ENCODE measurements at regions not wholly inside any gene's neighbourhood (a gene's known extent, or its start where the extent isn't known, plus 50 kb on each side); places are given as distances from the start of the nearest gene placed in this dataset.

DNA sequence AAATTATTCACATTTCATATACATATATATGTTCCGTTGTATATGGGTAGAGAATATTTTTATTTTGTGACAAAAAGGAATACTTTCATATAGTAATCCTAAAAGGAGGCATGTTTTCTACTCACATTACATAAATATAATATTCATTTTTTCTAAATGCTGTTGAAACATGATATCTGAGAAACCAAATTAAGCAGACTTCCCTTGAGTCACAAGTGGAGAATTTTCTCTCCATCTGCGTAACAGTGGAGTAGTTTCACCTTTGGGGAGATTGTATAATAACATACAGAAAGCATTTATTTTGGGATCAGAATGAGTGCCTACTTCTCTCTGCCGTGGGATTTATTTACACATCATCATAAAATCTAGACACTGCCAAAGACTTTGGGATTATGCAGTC, 849.8 kb downstream of the NSUN3 start:
- TF ChIP-seq CTCF (IDR thresholded peaks at IDR 0.05) = no peak
- Histone ChIP-seq H3K36me3 (no peaks in the 10 kb centered on the region), H3K9me3 (no peaks in the 10 kb centered on the region), H3K27me3 (no peaks in the 10 kb centered on the region), H3K4me1 (no peaks in the 10 kb centered on the region), H3K4me3 (no peak overlapping the region), H3K9ac (ENCODE audit: low read depth in 2 of 2, low read length in 2 of 2) (no peak overlapping the region), H3K27ac (no peak overlapping the region)
- DNase-seq = no peak
- intact Hi-C loops (cut with DNase I) = no loop called here

- intact Hi-C loops (cut with DNase I) = no loop called here
These were observed 864.3 kb downstream of the NSUN3 start for GRCh38 chr3:94927175-94927574.

DNA sequence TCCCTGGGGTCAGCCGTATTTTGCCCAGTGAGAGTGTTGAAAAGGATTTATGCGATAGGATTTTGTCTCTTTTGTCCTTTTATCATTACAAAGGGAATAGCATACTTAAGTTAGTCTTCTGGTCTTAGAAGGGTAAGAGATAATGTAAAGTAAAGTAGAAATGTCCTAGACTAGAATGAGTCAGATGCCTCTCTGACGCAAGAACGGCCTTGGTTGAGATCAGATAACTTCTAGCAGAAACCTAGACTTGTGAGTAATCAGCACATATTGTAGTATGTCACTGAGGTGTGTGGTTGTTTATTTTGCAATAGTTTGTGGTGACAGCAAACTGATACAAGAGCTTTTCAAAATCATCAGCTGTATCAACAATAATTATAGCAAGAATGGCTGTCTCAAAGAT, 866.1 kb downstream of the NSUN3 start:
- no peaks in the 10 kb centered on the region for H3K27me3 ChIP-seq

More at GRCh38 chr3:94927175-94927574, 864.3 kb downstream of the NSUN3 start:
- Histone ChIP-seq H3K4me1 (no peaks in the 10 kb centered on the region), H3K9ac (ENCODE audit: low read depth in 2 of 2, low read length in 2 of 2) (no peak overlapping the region), H3K27ac (no peak overlapping the region), H3K27me3 (no peaks in the 10 kb centered on the region), H3K36me3 (no peaks in the 10 kb centered on the region), H3K9me3 (no peaks in the 10 kb centered on the region), H3K4me3 (no peak overlapping the region)
- no peak for DNase-seq
- no peak for TF ChIP-seq CTCF (IDR thresholded peaks at IDR 0.05)

DNA sequence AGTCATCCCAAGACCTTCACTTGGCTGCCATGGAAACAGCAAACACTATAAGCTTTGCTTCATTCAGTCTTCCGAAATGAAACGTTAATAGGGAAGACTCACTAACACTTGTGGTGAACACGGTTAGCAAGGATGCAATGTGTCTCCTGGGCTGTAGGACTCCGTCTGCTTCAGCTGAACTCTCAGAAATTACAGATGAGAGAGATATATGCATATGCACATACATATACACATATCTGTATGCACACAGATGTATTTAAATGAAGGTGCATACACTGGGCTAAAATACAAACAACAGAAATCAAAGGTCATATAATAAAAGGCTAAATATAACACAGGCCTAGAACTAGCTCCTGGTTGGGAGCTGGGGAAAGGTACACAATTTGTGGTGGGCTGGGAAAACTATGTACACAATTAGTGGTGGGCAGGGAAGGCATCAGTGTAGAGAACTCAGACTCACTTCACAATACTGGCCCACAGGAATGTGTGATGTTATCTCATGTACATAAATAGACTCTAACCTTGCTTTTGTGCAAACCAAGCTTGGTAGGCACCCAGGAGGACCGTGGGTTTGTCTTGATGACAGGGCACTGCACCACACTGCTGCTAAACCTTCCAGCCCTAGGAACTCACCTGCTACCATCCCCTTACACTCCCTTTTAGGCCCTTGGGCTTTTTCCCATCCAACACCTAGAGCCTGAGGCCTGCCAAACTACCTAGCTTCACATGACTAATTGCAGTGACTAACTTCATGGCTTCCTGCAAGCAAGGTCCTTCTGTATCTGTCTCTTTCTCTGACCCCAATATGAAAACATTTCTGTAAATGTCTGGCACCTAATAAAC, 873.1 kb downstream of the NSUN3 start:
- Histone ChIP-seq H3K9ac (ENCODE audit: low read depth in 2 of 2, low read length in 2 of 2) (no peak overlapping the region), H3K27ac (no peak overlapping the region), H3K9me3 (no peaks in the 10 kb centered on the region), H3K4me3 (no peak overlapping the region), H3K4me1 (no peaks in the 10 kb centered on the region), H3K36me3 (no peaks in the 10 kb centered on the region), H3K27me3 (no peaks in the 10 kb centered on the region)
- intact Hi-C loops (cut with DNase I) = no loop called here
- TF ChIP-seq CTCF (IDR thresholded peaks at IDR 0.05) = no peak
- DNase-seq = no peak

More for the DNA sequence above, 866.1 kb downstream of the NSUN3 start:
- Histone ChIP-seq H3K36me3 (no peaks in the 10 kb centered on the region), H3K9ac (ENCODE audit: low read depth in 2 of 2, low read length in 2 of 2) (no peak overlapping the region), H3K9me3 (no peaks in the 10 kb centered on the region), H3K4me1 (no peaks in the 10 kb centered on the region), H3K4me3 (no peak overlapping the region), H3K27ac (no peak overlapping the region)
- DNase-seq = no peak
- TF ChIP-seq CTCF (IDR thresholded peaks at IDR 0.05) = no peak
- intact Hi-C loops (cut with DNase I) = no loop called here

GRCh38 chr3:94937980-94938379, 875.1 kb downstream of the NSUN3 start:
- Histone ChIP-seq H3K9me3 (no peaks in the 10 kb centered on the region), H3K9ac (ENCODE audit: low read depth in 2 of 2, low read length in 2 of 2) (no peak overlapping the region), H3K4me3 (no peak overlapping the region), H3K27ac (no peak overlapping the region), H3K27me3 (no peaks in the 10 kb centered on the region), H3K4me1 (no peaks in the 10 kb centered on the region), H3K36me3 (no peaks in the 10 kb centered on the region)
- intact Hi-C loops (cut with DNase I) = no loop called here
- TF ChIP-seq CTCF (IDR thresholded peaks at IDR 0.05) = no peak
- no peak for DNase-seq
